ENCODE measurements at regions not wholly inside any gene's neighbourhood (a gene's known extent, or its start where the extent isn't known, plus 50 kb on each side); places are given as distances from the start of the nearest gene placed in this dataset.

DNA sequence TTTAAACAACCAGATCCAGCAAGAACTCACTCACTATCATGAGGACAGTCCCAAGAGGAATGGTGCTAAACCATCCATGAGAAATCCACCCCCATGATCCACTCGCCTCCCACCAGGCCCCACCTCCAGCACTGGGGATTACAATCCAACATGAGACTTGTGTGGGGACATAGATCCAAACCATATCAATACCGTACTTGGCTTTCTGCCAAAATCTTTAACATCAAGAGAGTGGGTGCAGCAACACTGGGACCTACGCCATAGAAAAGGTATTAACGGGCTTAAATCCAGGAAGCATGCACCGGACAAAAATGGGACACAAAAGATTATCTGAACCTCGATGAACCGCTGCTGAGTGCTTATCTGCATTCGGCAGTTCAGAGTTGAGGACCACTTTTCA, 322.3 kb upstream of the ARID1B start:
- Histone ChIP-seq H2BK15ac (ENCODE audit: low read depth, poor library complexity, severe bottlenecking) (no peak overlapping the region), H3K4ac (ENCODE audit: low read depth in 1 of 2, low read length in 2 of 2) (no peak overlapping the region), H4K91ac (ENCODE audit: low read length) (peak overlapping the region; percentile 12), H3K27me3 (ENCODE audit: control insufficient read depth in 1 of 2, insufficient read depth in 1 of 2, low read length in 2 of 2) (no peaks in the 10 kb centered on the region), H3K18ac (ENCODE audit: low read depth in 1 of 2, low read length in 2 of 2) (no peak overlapping the region), H2BK5ac (ENCODE audit: low read depth, low read length, poor library complexity, severe bottlenecking) (no peak overlapping the region), H2AFZ (ENCODE audit: low read depth, low read length) (no peak overlapping the region), H3K4me1 (ENCODE audit: control insufficient read depth, insufficient read depth, low read depth, low read length) (no peaks in the 10 kb centered on the region), H3K4me2 (ENCODE audit: low read length, poor library complexity, severe bottlenecking) (no peak overlapping the region), H3K79me1 (replicated peaks; ENCODE audit: low read length, poor library complexity, severe bottlenecking) (no peaks in the 10 kb centered on the region), H3K14ac (ENCODE audit: low read length in 2 of 2) (no peak overlapping the region), H4K8ac (ENCODE audit: low read length) (no peak overlapping the region), H3K4me3 (ENCODE audit: insufficient read depth in 1 of 2, low read depth in 1 of 2, low read length in 2 of 2) (no peak overlapping the region), H2BK12ac (ENCODE audit: low read length in 2 of 2) (no peak overlapping the region), H3K9ac (ENCODE audit: low read length) (no peak overlapping the region), H3K27ac (ENCODE audit: low read length, poor library complexity, severe bottlenecking) (no peak overlapping the region), H3K36me3 (ENCODE audit: control insufficient read depth in 1 of 2, insufficient read depth in 2 of 2, low read depth in 1 of 2, low read length in 2 of 2) (no peaks in the 10 kb centered on the region), H3K23ac (ENCODE audit: low read length in 2 of 2) (no peak overlapping the region), H2BK120ac (ENCODE audit: low read depth, low read length) (no peak overlapping the region), H3K9me3 (ENCODE audit: control insufficient read depth, low read length) (no peaks in the 10 kb centered on the region), H2AK5ac (ENCODE audit: low read length, severe bottlenecking) (no peak overlapping the region)
- WGBS, result 92% methylated on average over 7 of the region's 8 CpGs
- no peak for DNase-seq

DNA sequence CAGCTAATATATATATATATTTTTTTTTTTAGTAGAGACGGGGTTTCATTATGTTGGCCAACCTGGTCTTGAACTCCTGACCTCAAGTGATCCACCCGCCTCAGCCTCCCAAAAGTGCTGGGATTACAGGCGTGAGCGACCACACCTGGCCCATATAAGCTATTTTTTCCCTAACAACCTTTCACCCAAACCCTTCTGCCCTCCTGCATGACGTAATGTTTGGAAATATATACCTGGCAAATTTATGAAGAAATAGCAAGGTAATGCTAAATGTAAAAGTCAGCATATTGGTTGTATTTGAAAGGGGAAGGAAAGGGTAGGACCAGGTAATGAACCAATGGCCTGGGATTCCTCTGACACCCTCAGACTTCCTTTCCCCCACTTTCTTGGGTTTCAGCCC, 325.5 kb upstream of the ARID1B start:
- Histone ChIP-seq H3K14ac (ENCODE audit: low read length in 2 of 2) (no peak overlapping the region), H3K4me2 (ENCODE audit: low read length, poor library complexity, severe bottlenecking) (no peak overlapping the region), H2BK120ac (ENCODE audit: low read depth, low read length) (no peak overlapping the region), H4K8ac (ENCODE audit: low read length) (no peak overlapping the region), H3K4ac (ENCODE audit: low read depth in 1 of 2, low read length in 2 of 2) (no peak overlapping the region), H3K4me1 (ENCODE audit: control insufficient read depth, insufficient read depth, low read depth, low read length) (no peaks in the 10 kb centered on the region), H2AFZ (ENCODE audit: low read depth, low read length) (no peak overlapping the region), H3K27me3 (ENCODE audit: control insufficient read depth in 1 of 2, insufficient read depth in 1 of 2, low read length in 2 of 2) (no peaks in the 10 kb centered on the region), H2BK15ac (ENCODE audit: low read depth, poor library complexity, severe bottlenecking) (no peak overlapping the region), H4K91ac (ENCODE audit: low read length) (no peak overlapping the region), H3K36me3 (ENCODE audit: control insufficient read depth in 1 of 2, insufficient read depth in 2 of 2, low read depth in 1 of 2, low read length in 2 of 2) (no peaks in the 10 kb centered on the region), H3K23ac (ENCODE audit: low read length in 2 of 2) (no peak overlapping the region), H2BK5ac (ENCODE audit: low read depth, low read length, poor library complexity, severe bottlenecking) (no peak overlapping the region), H3K4me3 (ENCODE audit: insufficient read depth in 1 of 2, low read depth in 1 of 2, low read length in 2 of 2) (no peak overlapping the region), H3K27ac (ENCODE audit: low read length, poor library complexity, severe bottlenecking) (no peak overlapping the region), H2BK12ac (ENCODE audit: low read length in 2 of 2) (no peak overlapping the region), H3K9me3 (ENCODE audit: control insufficient read depth, low read length) (no peaks in the 10 kb centered on the region), H2AK5ac (ENCODE audit: low read length, severe bottlenecking) (no peak overlapping the region), H3K9ac (ENCODE audit: low read length) (no peak overlapping the region), H3K18ac (ENCODE audit: low read depth in 1 of 2, low read length in 2 of 2) (no peak overlapping the region), H3K79me1 (replicated peaks; ENCODE audit: low read length, poor library complexity, severe bottlenecking) (no peaks in the 10 kb centered on the region)
- DNase-seq, result no peak
- WGBS, result 86% methylated on average over 2 of the region's 5 CpGs

DNA sequence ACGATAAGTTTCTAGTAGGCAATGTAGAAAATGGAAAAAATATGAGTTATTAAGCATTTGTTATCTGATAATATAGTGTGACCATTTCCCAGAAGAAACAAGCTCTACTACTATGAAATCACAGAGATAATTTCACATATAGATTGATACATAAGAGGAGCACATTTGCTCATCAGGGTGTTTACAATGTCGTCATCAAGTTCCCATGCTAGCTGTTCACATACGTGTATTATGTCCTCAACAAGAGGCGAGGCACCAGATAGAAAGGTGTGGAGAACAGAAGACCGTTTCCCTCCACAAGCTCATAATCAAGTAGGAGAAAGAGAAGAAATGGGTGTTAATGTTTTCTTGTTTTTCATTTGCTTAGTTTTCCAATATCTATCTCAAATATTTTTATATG, 326.1 kb upstream of the ARID1B start:
- no peak overlapping the region for H4K91ac ChIP-seq (ENCODE audit: low read length)
- H3K4me2 ChIP-seq (ENCODE audit: low read length, poor library complexity, severe bottlenecking), result no peak overlapping the region
- WGBS, result 96% methylated on average over 3 of the region's 5 CpGs
- H3K23ac ChIP-seq (ENCODE audit: low read length in 2 of 2), result no peak overlapping the region
- H2AFZ ChIP-seq (ENCODE audit: low read depth, low read length), result no peak overlapping the region
- no peak overlapping the region for H3K4ac ChIP-seq (ENCODE audit: low read depth in 1 of 2, low read length in 2 of 2)
- no peak overlapping the region for H3K27ac ChIP-seq (ENCODE audit: low read length, poor library complexity, severe bottlenecking)
- H3K9ac ChIP-seq (ENCODE audit: low read length), result no peak overlapping the region
- H3K18ac ChIP-seq (ENCODE audit: low read depth in 1 of 2, low read length in 2 of 2), result no peak overlapping the region
- H3K14ac ChIP-seq (ENCODE audit: low read length in 2 of 2), result no peak overlapping the region
- no peak overlapping the region for H3K4me3 ChIP-seq (ENCODE audit: insufficient read depth in 1 of 2, low read depth in 1 of 2, low read length in 2 of 2)
- H3K4me1 ChIP-seq (ENCODE audit: control insufficient read depth, insufficient read depth, low read depth, low read length), result no peaks in the 10 kb centered on the region
- H2BK120ac ChIP-seq (ENCODE audit: low read depth, low read length), result no peak overlapping the region
- H3K27me3 ChIP-seq (ENCODE audit: control insufficient read depth in 1 of 2, insufficient read depth in 1 of 2, low read length in 2 of 2), result no peaks in the 10 kb centered on the region
- DNase-seq, result no peak
- H3K36me3 ChIP-seq (ENCODE audit: control insufficient read depth in 1 of 2, insufficient read depth in 2 of 2, low read depth in 1 of 2, low read length in 2 of 2), result no peaks in the 10 kb centered on the region
- H4K8ac ChIP-seq (ENCODE audit: low read length), result no peak overlapping the region
- no peak overlapping the region for H2BK12ac ChIP-seq (ENCODE audit: low read length in 2 of 2)
- no peak overlapping the region for H2BK15ac ChIP-seq (ENCODE audit: low read depth, poor library complexity, severe bottlenecking)
- H3K79me1 ChIP-seq (replicated peaks; ENCODE audit: low read length, poor library complexity, severe bottlenecking), result no peaks in the 10 kb centered on the region
- no peak overlapping the region for H2AK5ac ChIP-seq (ENCODE audit: low read length, severe bottlenecking)
- no peak overlapping the region for H2BK5ac ChIP-seq (ENCODE audit: low read depth, low read length, poor library complexity, severe bottlenecking)
- H3K9me3 ChIP-seq (ENCODE audit: control insufficient read depth, low read length), result no peaks in the 10 kb centered on the region

DNA sequence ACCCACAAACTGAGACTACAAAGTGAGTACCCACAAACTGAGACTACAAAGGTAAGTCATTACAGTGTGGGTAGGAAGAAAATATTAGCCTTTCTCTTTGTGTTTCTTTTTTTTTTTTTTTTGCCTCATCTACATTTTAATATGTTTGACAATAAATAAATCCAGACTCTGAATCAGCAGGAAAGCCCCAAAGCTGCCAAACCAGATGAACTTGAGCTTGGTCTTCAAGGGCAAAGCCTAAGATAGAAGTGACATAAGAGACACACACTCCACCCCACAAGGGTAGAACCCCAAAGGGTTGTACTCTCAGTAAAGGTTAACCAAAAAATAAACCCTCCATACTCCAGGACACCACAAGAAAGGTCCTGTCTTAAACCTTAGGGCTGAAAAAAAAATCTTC, 326.8 kb upstream of the ARID1B start:
- Histone ChIP-seq H2AK5ac (ENCODE audit: low read length, severe bottlenecking) (no peak overlapping the region), H3K79me1 (replicated peaks; ENCODE audit: low read length, poor library complexity, severe bottlenecking) (no peaks in the 10 kb centered on the region), H2BK120ac (ENCODE audit: low read depth, low read length) (no peak overlapping the region), H3K14ac (ENCODE audit: low read length in 2 of 2) (no peak overlapping the region), H2BK5ac (ENCODE audit: low read depth, low read length, poor library complexity, severe bottlenecking) (no peak overlapping the region), H3K23ac (ENCODE audit: low read length in 2 of 2) (no peak overlapping the region), H3K27me3 (ENCODE audit: control insufficient read depth in 1 of 2, insufficient read depth in 1 of 2, low read length in 2 of 2) (no peaks in the 10 kb centered on the region), H3K4me3 (ENCODE audit: insufficient read depth in 1 of 2, low read depth in 1 of 2, low read length in 2 of 2) (no peak overlapping the region), H3K27ac (ENCODE audit: low read length, poor library complexity, severe bottlenecking) (no peak overlapping the region), H4K91ac (ENCODE audit: low read length) (no peak overlapping the region), H3K9me3 (ENCODE audit: control insufficient read depth, low read length) (no peaks in the 10 kb centered on the region), H3K36me3 (ENCODE audit: control insufficient read depth in 1 of 2, insufficient read depth in 2 of 2, low read depth in 1 of 2, low read length in 2 of 2) (no peaks in the 10 kb centered on the region), H2AFZ (ENCODE audit: low read depth, low read length) (no peak overlapping the region), H3K4me2 (ENCODE audit: low read length, poor library complexity, severe bottlenecking) (no peak overlapping the region), H3K4me1 (ENCODE audit: control insufficient read depth, insufficient read depth, low read depth, low read length) (no peaks in the 10 kb centered on the region), H3K4ac (ENCODE audit: low read depth in 1 of 2, low read length in 2 of 2) (no peak overlapping the region), H2BK12ac (ENCODE audit: low read length in 2 of 2) (no peak overlapping the region), H3K18ac (ENCODE audit: low read depth in 1 of 2, low read length in 2 of 2) (no peak overlapping the region), H4K8ac (ENCODE audit: low read length) (no peak overlapping the region), H3K9ac (ENCODE audit: low read length) (no peak overlapping the region), H2BK15ac (ENCODE audit: low read depth, poor library complexity, severe bottlenecking) (no peak overlapping the region)
- DNase-seq, result no peak
